Endodermal cell (in vitro differentiated cells): ENCODE measurements at regions not wholly inside any gene's neighbourhood (a gene's known extent, or its start where the extent isn't known, plus 50 kb on each side); places are given as distances from the start of the nearest gene placed in this dataset.
"Not testable (repeated sequence)": the region's sequence is repeated elsewhere in the genome, so short reads cannot be mapped to it uniquely, and the experiment has no call there.

Source experiments
- DNase-seq: peaks from one replicate; pipeline ENCODE4 v3.0.0-alpha.2; 2017
- H3K27ac ChIP-seq: 2 replicates; pipeline ENCODE4 v1.5.1; 2013; ENCODE audit warnings: mild to moderate bottlenecking, low read depth, low read length, moderate library complexity
- H3K27me3 ChIP-seq: 2 replicates; pipeline ENCODE4 v1.6.1; 2013; ENCODE audit warnings: mild to moderate bottlenecking, low read length, moderate library complexity; ENCODE audit not compliant: insufficient read depth, control insufficient read depth, poor library complexity, severe bottlenecking
- H3K36me3 ChIP-seq: 2 replicates; pipeline ENCODE4 v1.7.0; 2013; ENCODE audit warnings: mild to moderate bottlenecking, low read length, moderate library complexity; ENCODE audit not compliant: control insufficient read depth, insufficient read depth
- H3K4me1 ChIP-seq: one replicate; pipeline ENCODE4 v1.7.0; 2013; ENCODE audit warnings: low read length; ENCODE audit not compliant: control insufficient read depth, insufficient read depth
- H3K4me3 ChIP-seq: 2 replicates; pipeline ENCODE4 v1.5.1; 2013; ENCODE audit warnings: mild to moderate bottlenecking, low read length, moderate library complexity
- H3K9ac ChIP-seq: 2 replicates; pipeline ENCODE4 v1.6.1; 2013; ENCODE audit warnings: mild to moderate bottlenecking, low read length, moderate library complexity; ENCODE audit not compliant: poor library complexity, severe bottlenecking; ENCODE audit errors: extremely low read depth
- H3K9me3 ChIP-seq: 2 replicates; pipeline ENCODE4 v1.6.1; 2013; ENCODE audit warnings: mild to moderate bottlenecking, low read length, moderate library complexity; ENCODE audit not compliant: control insufficient read depth
- H3K27ac Mint-ChIP-seq: 2 replicates; pipeline ENCODE4 v1.8.0; 2020; ENCODE audit warnings: mixed read lengths
- H3K27me3 Mint-ChIP-seq: 2 replicates; pipeline ENCODE4 v1.8.0; 2021; ENCODE audit warnings: mild to moderate bottlenecking, mixed read lengths; ENCODE audit not compliant: insufficient read depth
- H3K36me3 Mint-ChIP-seq: 2 replicates; pipeline ENCODE4 v1.8.0; 2020; ENCODE audit warnings: low read depth, mixed read lengths
- H3K4me1 Mint-ChIP-seq: 2 replicates; pipeline ENCODE4 v1.8.0; 2020; ENCODE audit warnings: mixed read lengths
- H3K4me3 Mint-ChIP-seq: 2 replicates; pipeline ENCODE4 v1.8.0; 2020; ENCODE audit warnings: mild to moderate bottlenecking, moderate library complexity, mixed read lengths
- H3K9me3 Mint-ChIP-seq: 2 replicates; pipeline ENCODE4 v1.8.0; 2020; ENCODE audit warnings: mild to moderate bottlenecking, mixed read lengths
- CTCF ChIP-seq: fragments of 200-600 bp; sonication (generic); conservative IDR thresholded peaks from 2 replicates; pipeline ENCODE4 v1.5.0; 2021; ENCODE audit warnings: antibody characterized with exemption, mild to moderate bottlenecking
- WGBS, 2 experiments: methylation state at CpG; one replicate each; pipeline versions ENCODE4 v1.1.5 to v1.1.7; 2013; ENCODE audit warnings: missing lambda C conversion rate in 2 of 2, mixed read lengths in 1 of 2; ENCODE audit not compliant: insufficient coverage in 1 of 2, insufficient read length in 1 of 2; 5-methylcytosine and 5-hydroxymethylcytosine counted together

- no peak overlapping the region for H3K27ac ChIP-seq
- no peaks in the 10 kb centered on the region for H3K27me3 Mint-ChIP-seq
- H3K4me3 Mint-ChIP-seq = no peak overlapping the region
- H3K9me3 Mint-ChIP-seq = peaks cover 10% of the 10 kb centered on the region
- 71 to 73% methylated on average over 3 to 4 of the region's 4 CpGs for WGBS, 2 experiments
- H3K4me3 ChIP-seq = no peak overlapping the region
- no peaks in the 10 kb centered on the region for H3K4me1 ChIP-seq
- no peak overlapping the region for H3K9ac ChIP-seq
- no peaks in the 10 kb centered on the region for H3K36me3 ChIP-seq
- H3K27ac Mint-ChIP-seq = no peak overlapping the region
- peaks cover 18% of the 10 kb centered on the region for H3K9me3 ChIP-seq
- no peaks in the 10 kb centered on the region for H3K36me3 Mint-ChIP-seq
- H3K27me3 ChIP-seq = no peaks in the 10 kb centered on the region
- no peak for DNase-seq
- peaks cover 8% of the 10 kb centered on the region for H3K4me1 Mint-ChIP-seq
- no peak for TF ChIP-seq CTCF
Measured at GRCh38 chr2:106332054-106332453, 136.2 kb downstream of the RGPD3 start.

GRCh38 chr2:106330384-106331261, 136.5 kb upstream of the UXS1 start:
- not testable (repeated sequence) for H3K9me3 Mint-ChIP-seq, H3K36me3 Mint-ChIP-seq, H3K9ac ChIP-seq, H3K27me3 Mint-ChIP-seq, H3K4me3 ChIP-seq, H3K27ac ChIP-seq, H3K4me1 ChIP-seq, H3K36me3 ChIP-seq, H3K27me3 ChIP-seq, DNase-seq, H3K27ac Mint-ChIP-seq, H3K4me3 Mint-ChIP-seq
- H3K9me3 ChIP-seq = peaks cover 18% of the 10 kb centered on the region
- peaks cover 12% of the 10 kb centered on the region for H3K4me1 Mint-ChIP-seq
- 84 to 90% methylated on average over 6 to 11 of the region's 11 CpGs for WGBS, 2 experiments

- Histone ChIP-seq H3K27me3 (no peaks in the 10 kb centered on the region), H3K9me3 (no peaks in the 10 kb centered on the region), H3K9ac (no peak overlapping the region), H3K27ac (no peak overlapping the region), H3K4me1 (peaks cover 5% of the 10 kb centered on the region), H3K36me3 (no peaks in the 10 kb centered on the region), H3K4me3 (no peak overlapping the region)
- no peak overlapping the region for H3K27ac Mint-ChIP-seq
- peaks cover 4% of the 10 kb centered on the region for H3K4me1 Mint-ChIP-seq
- peaks cover 12% of the 10 kb centered on the region for H3K9me3 Mint-ChIP-seq
- no peak for TF ChIP-seq CTCF
- H3K4me3 Mint-ChIP-seq = no peak overlapping the region
- WGBS, 2 experiments = 77 to 92% methylated on average over 10 of the region's 10 CpGs
- no peaks in the 10 kb centered on the region for H3K27me3 Mint-ChIP-seq
- no peak for DNase-seq
- H3K36me3 Mint-ChIP-seq = no peaks in the 10 kb centered on the region
Measured at GRCh38 chr2:106323337-106324013, 129.4 kb upstream of the UXS1 start.
